SK-N-SH treated with all-trans-retinoic acid at 6 μM for 48 hours (cell line): ENCODE measurements at regions not wholly inside any gene's neighbourhood (a gene's known extent, or its start where the extent isn't known, plus 50 kb on each side); places are given as distances from the start of the nearest gene placed in this dataset.

Experiments
- ATAC-seq: fragments of 200-7000 bp; cut with Tn5 transposase; 3 replicates; pipeline ENCODE4 v1.9.1; 2020; ENCODE audit warnings: mild to moderate bottlenecking, moderate library complexity
- ARNTL ChIP-seq: fragments of 450-650 bp; formaldehyde crosslinking; IDR thresholded peaks from 2 replicates; pipeline ENCODE4 v1.5.0; 2020; ENCODE audit warnings: low read depth, mild to moderate bottlenecking, moderate library complexity, borderline replicate concordance
- BACH2 ChIP-seq: fragments of 250-450 bp; sonication (Bioruptor Pico); IDR thresholded peaks from 2 replicates; pipeline ENCODE4 v1.9.0; 2021; ENCODE audit warnings: mild to moderate bottlenecking, borderline replicate concordance
- CSDC2 ChIP-seq: fragments of 250-450 bp; sonication (Bioruptor Pico); IDR thresholded peaks from 2 replicates; pipeline ENCODE4 v1.5.0; 2020; ENCODE audit warnings: mild to moderate bottlenecking, moderate library complexity
- CSRNP3 ChIP-seq: fragments of 250-450 bp; sonication (Bioruptor Pico); IDR thresholded peaks from 2 replicates; pipeline ENCODE4 v1.5.1; 2021; ENCODE audit warnings: mild to moderate bottlenecking, moderate library complexity
- ESRRG ChIP-seq: fragments of 250-450 bp; sonication (Bioruptor Pico); IDR thresholded peaks from 2 replicates; pipeline ENCODE4 v1.6.1; 2021; ENCODE audit warnings: mild to moderate bottlenecking
- GLIS3 ChIP-seq: fragments of 250-450 bp; sonication (Bioruptor Pico); IDR thresholded peaks from 2 replicates; pipeline ENCODE4 v1.5.0; 2020; ENCODE audit warnings: mild to moderate bottlenecking, moderate library complexity
- ISL1 ChIP-seq: fragments of 250-450 bp; sonication (Bioruptor Pico); IDR thresholded peaks from 2 replicates; pipeline ENCODE4 v2.1.2; 2022; ENCODE audit warnings: mild to moderate bottlenecking, moderate library complexity
- OSR1 ChIP-seq: fragments of 250-450 bp; sonication (Bioruptor Pico); IDR thresholded peaks from 2 replicates; pipeline ENCODE4 v1.8.0; 2022; ENCODE audit warnings: moderate library complexity, mild to moderate bottlenecking, inconsistent platforms
- PPARA ChIP-seq: fragments of 250-450 bp; sonication (Bioruptor Pico); IDR thresholded peaks from 2 replicates; pipeline ENCODE4 v1.5.0; 2020; ENCODE audit warnings: mild to moderate bottlenecking, borderline replicate concordance
- RARB ChIP-seq: fragments of 250-450 bp; sonication (Bioruptor Pico); IDR thresholded peaks from 2 replicates; pipeline ENCODE4 v1.8.0; 2021; ENCODE audit warnings: mild to moderate bottlenecking, moderate library complexity
- SNAI2 ChIP-seq: fragments of 250-450 bp; sonication (Bioruptor Pico); IDR thresholded peaks from 2 replicates; pipeline ENCODE4 v1.5.0; 2020; ENCODE audit warnings: mild to moderate bottlenecking, moderate library complexity
- TCF4 ChIP-seq: fragments of 250-450 bp; sonication (Bioruptor Pico); IDR thresholded peaks from 2 replicates; pipeline ENCODE4 v1.8.0; 2021; ENCODE audit warnings: mild to moderate bottlenecking, moderate library complexity, borderline replicate concordance
- TOX ChIP-seq: fragments of 250-450 bp; sonication (Bioruptor Pico); IDR thresholded peaks from 2 replicates; pipeline ENCODE4 v1.8.0; 2021; ENCODE audit warnings: mild to moderate bottlenecking, moderate library complexity, borderline replicate concordance
- ZC3H10 ChIP-seq: fragments of 250-450 bp; sonication (Bioruptor Pico); IDR thresholded peaks from 2 replicates; pipeline ENCODE4 v1.5.1; 2021; ENCODE audit warnings: mild to moderate bottlenecking, moderate library complexity
- ZFP3 ChIP-seq: fragments of 250-450 bp; sonication (Bioruptor Pico); IDR thresholded peaks from 2 replicates; pipeline ENCODE4 v1.5.0; 2020; ENCODE audit warnings: mild to moderate bottlenecking, moderate library complexity
- ZFP30 ChIP-seq: fragments of 450-650 bp; formaldehyde crosslinking; IDR thresholded peaks from 2 replicates; pipeline ENCODE4 v1.5.0; 2022; ENCODE audit warnings: mild to moderate bottlenecking, moderate library complexity
- ZNF565 ChIP-seq: fragments of 450-650 bp; formaldehyde crosslinking; conservative IDR thresholded peaks from 2 replicates; pipeline ENCODE4 v1.5.0; 2020; ENCODE audit warnings: low read depth, mild to moderate bottlenecking, moderate library complexity
- ZNF8 ChIP-seq: fragments of 450-650 bp; formaldehyde crosslinking; IDR thresholded peaks from 2 replicates; pipeline ENCODE4 v1.5.0; 2020; ENCODE audit warnings: mild to moderate bottlenecking, moderate library complexity
- TF ChIP-seq, protein P1 (sequence below): fragments of 250-450 bp; sonication (Bioruptor Pico); IDR thresholded peaks from 2 replicates; pipeline ENCODE4 v1.8.0; 2020; ENCODE audit warnings: mild to moderate bottlenecking, moderate library complexity, borderline replicate concordance
- TF ChIP-seq, protein P2 (sequence below): fragments of 250-450 bp; sonication (Bioruptor Pico); IDR thresholded peaks from 2 replicates; pipeline ENCODE4 v1.8.0; 2021; ENCODE audit warnings: low read depth, mild to moderate bottlenecking, moderate library complexity, borderline replicate concordance
- TF ChIP-seq, protein P3 (sequence below): fragments of 250-450 bp; sonication (Bioruptor Pico); IDR thresholded peaks from 2 replicates; pipeline ENCODE4 v1.5.0; 2020; ENCODE audit warnings: mild to moderate bottlenecking, moderate library complexity
- TF ChIP-seq, protein P4 (sequence below): fragments of 250-450 bp; sonication (Bioruptor Pico); IDR thresholded peaks from 2 replicates; pipeline ENCODE4 v1.5.1; 2020; ENCODE audit warnings: low read depth, mild to moderate bottlenecking, moderate library complexity

- no peak for ATAC-seq
- TF ChIP-seq, protein P1, sequence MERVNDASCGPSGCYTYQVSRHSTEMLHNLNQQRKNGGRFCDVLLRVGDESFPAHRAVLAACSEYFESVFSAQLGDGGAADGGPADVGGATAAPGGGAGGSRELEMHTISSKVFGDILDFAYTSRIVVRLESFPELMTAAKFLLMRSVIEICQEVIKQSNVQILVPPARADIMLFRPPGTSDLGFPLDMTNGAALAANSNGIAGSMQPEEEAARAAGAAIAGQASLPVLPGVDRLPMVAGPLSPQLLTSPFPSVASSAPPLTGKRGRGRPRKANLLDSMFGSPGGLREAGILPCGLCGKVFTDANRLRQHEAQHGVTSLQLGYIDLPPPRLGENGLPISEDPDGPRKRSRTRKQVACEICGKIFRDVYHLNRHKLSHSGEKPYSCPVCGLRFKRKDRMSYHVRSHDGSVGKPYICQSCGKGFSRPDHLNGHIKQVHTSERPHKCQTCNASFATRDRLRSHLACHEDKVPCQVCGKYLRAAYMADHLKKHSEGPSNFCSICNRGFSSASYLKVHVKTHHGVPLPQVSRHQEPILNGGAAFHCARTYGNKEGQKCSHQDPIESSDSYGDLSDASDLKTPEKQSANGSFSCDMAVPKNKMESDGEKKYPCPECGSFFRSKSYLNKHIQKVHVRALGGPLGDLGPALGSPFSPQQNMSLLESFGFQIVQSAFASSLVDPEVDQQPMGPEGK (CRISPR knock-in tag), result no peak
- TF ChIP-seq ZNF565 (CRISPR knock-in tag) (no peak), CSDC2 (CRISPR knock-in tag) (no peak), CSRNP3 (CRISPR knock-in tag) (no peak), RARB (CRISPR knock-in tag) (no peak), SNAI2 (CRISPR knock-in tag) (no peak), GLIS3 (CRISPR knock-in tag) (no peak), ISL1 (CRISPR knock-in tag) (no peak), PPARA (CRISPR knock-in tag) (no peak), TCF4 (CRISPR knock-in tag) (no peak), ZC3H10 (CRISPR knock-in tag) (no peak), ZFP30 (no peak), ESRRG (no peak), ARNTL (CRISPR knock-in tag) (no peak), TOX (CRISPR knock-in tag) (no peak), ZFP3 (CRISPR knock-in tag) (no peak), ZNF8 (CRISPR knock-in tag) (no peak)
- TF ChIP-seq, protein P2, sequence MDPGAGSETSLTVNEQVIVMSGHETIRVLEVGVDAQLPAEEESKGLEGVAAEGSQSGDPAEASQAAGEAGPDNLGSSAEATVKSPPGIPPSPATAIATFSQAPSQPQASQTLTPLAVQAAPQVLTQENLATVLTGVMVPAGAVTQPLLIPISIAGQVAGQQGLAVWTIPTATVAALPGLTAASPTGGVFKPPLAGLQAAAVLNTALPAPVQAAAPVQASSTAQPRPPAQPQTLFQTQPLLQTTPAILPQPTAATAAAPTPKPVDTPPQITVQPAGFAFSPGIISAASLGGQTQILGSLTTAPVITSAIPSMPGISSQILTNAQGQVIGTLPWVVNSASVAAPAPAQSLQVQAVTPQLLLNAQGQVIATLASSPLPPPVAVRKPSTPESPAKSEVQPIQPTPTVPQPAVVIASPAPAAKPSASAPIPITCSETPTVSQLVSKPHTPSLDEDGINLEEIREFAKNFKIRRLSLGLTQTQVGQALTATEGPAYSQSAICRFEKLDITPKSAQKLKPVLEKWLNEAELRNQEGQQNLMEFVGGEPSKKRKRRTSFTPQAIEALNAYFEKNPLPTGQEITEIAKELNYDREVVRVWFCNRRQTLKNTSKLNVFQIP (CRISPR knock-in tag), result no peak
- TF ChIP-seq, protein P3, sequence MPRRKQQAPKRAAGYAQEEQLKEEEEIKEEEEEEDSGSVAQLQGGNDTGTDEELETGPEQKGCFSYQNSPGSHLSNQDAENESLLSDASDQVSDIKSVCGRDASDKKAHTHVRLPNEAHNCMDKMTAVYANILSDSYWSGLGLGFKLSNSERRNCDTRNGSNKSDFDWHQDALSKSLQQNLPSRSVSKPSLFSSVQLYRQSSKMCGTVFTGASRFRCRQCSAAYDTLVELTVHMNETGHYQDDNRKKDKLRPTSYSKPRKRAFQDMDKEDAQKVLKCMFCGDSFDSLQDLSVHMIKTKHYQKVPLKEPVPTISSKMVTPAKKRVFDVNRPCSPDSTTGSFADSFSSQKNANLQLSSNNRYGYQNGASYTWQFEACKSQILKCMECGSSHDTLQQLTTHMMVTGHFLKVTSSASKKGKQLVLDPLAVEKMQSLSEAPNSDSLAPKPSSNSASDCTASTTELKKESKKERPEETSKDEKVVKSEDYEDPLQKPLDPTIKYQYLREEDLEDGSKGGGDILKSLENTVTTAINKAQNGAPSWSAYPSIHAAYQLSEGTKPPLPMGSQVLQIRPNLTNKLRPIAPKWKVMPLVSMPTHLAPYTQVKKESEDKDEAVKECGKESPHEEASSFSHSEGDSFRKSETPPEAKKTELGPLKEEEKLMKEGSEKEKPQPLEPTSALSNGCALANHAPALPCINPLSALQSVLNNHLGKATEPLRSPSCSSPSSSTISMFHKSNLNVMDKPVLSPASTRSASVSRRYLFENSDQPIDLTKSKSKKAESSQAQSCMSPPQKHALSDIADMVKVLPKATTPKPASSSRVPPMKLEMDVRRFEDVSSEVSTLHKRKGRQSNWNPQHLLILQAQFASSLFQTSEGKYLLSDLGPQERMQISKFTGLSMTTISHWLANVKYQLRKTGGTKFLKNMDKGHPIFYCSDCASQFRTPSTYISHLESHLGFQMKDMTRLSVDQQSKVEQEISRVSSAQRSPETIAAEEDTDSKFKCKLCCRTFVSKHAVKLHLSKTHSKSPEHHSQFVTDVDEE, result no peak
Measured at GRCh38 chr5:21154526-21154925, 1166.5 kb upstream of the CDH18 start.

- TF ChIP-seq, protein P4, sequence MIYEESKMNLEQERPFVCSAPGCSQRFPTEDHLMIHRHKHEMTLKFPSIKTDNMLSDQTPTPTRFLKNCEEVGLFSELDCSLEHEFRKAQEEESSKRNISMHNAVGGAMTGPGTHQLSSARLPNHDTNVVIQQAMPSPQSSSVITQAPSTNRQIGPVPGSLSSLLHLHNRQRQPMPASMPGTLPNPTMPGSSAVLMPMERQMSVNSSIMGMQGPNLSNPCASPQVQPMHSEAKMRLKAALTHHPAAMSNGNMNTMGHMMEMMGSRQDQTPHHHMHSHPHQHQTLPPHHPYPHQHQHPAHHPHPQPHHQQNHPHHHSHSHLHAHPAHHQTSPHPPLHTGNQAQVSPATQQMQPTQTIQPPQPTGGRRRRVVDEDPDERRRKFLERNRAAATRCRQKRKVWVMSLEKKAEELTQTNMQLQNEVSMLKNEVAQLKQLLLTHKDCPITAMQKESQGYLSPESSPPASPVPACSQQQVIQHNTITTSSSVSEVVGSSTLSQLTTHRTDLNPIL, result no peak
- TF ChIP-seq BACH2 (CRISPR knock-in tag), result no peak
- no peak for TF ChIP-seq ESRRG
- TF ChIP-seq TCF4 (CRISPR knock-in tag), result no peak
- TF ChIP-seq ZFP30, result no peak
- no peak for TF ChIP-seq PPARA (CRISPR knock-in tag)
- no peak; the same call in 1 of the 3 replicates for ATAC-seq
Measured at GRCh38 chr5:21152611-21153010, 1164.6 kb upstream of the CDH18 start.

DNA sequence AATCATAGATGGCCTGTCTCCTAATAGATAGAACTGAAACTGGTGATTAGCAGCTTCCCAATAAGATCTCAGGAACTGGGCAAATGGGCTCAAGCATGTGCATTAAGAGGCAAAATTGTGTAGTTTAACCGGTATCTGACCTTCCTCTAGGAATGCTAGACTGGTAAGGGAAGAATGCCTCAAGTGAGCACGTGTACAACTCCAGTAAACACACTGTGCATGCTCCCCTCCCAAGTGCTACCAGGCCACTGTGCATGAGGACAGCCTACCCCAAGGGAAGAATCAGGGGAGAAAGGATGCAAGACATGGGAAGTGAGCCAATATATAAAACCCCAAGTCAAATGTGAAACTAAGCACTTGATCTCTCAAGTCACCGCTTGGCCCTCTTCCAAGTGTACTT is 1157.4 kb upstream of the CDH18 start:
- ATAC-seq, result no peak
- no peak for TF ChIP-seq OSR1 (CRISPR knock-in tag)
- no peak for TF ChIP-seq BACH2 (CRISPR knock-in tag)
- TF ChIP-seq PPARA (CRISPR knock-in tag), result no peak
- no peak for TF ChIP-seq ZFP30
- no peak for TF ChIP-seq ZNF8 (CRISPR knock-in tag)
- TF ChIP-seq CSRNP3 (CRISPR knock-in tag), result no peak
- no peak for TF ChIP-seq CSDC2 (CRISPR knock-in tag)
- TF ChIP-seq, protein P1 (CRISPR knock-in tag), result no peak
- TF ChIP-seq, protein P2 (CRISPR knock-in tag), result no peak
- TF ChIP-seq ESRRG, result no peak
- no peak for TF ChIP-seq TOX (CRISPR knock-in tag)
